Heart right ventricle (tissue), 16 donors: ENCODE measurements at regions not wholly inside any gene's neighbourhood (a gene's known extent, or its start where the extent isn't known, plus 50 kb on each side); places are given as distances from the start of the nearest gene placed in this dataset.
A peak's percentile ranks its signal among the peaks of the same experiment; 100 is the strongest.

Source experiments
- ATAC-seq, 8 donors: fragments of 200-7000 bp; cut with Tn5 transposase; one replicate each; pipeline ENCODE4 v1.9.1; 2020; ENCODE audit warnings: mild to moderate bottlenecking in 8 of 8, moderate library complexity in 8 of 8, moderate number of reproducible peaks in 1 of 8
- DNase-seq, 2 donors: peaks; one replicate each; pipeline ENCODE4 v3.0.0-alpha.2; 2020
- H3K27ac ChIP-seq, 10 donors: fragments of 200-600 bp; sonication (generic) in 2 of 10; one replicate each; pipeline versions ENCODE4 v1.5.0 to v1.8.0; 2020 to 2022; ENCODE audit warnings: mild to moderate bottlenecking in 3 of 10
- H3K27me3 ChIP-seq, 7 donors: fragments of 200-600 bp; one replicate each; pipeline ENCODE4 v1.8.0; 2021 to 2022; ENCODE audit warnings: mild to moderate bottlenecking in 2 of 7
- H3K36me3 ChIP-seq, 9 donors: fragments of 200-600 bp; sonication (generic) in 1 of 9; one replicate each; pipeline versions ENCODE4 v1.5.0 to v1.8.0; 2020 to 2022; ENCODE audit warnings: mild to moderate bottlenecking in 2 of 9
- H3K4me1 ChIP-seq, 9 donors: fragments of 200-600 bp; sonication (generic) in 1 of 9; one replicate each; pipeline versions ENCODE4 v1.5.0 to v1.8.0; 2020 to 2022; ENCODE audit warnings: mild to moderate bottlenecking in 4 of 9
- H3K4me3 ChIP-seq, 10 donors: fragments of 200-600 bp; sonication (generic) in 2 of 10; one replicate each; pipeline versions ENCODE4 v1.5.0 to v1.8.0; 2020 to 2022; ENCODE audit warnings: mild to moderate bottlenecking in 7 of 10, moderate library complexity in 2 of 10
- H3K9me3 ChIP-seq, 11 donors: fragments of 200-600 bp in 10 of 11; sonication (generic) in 2 of 11; one replicate each; pipeline versions ENCODE4 v1.5.0 to v1.8.0; 2013 to 2022; ENCODE audit warnings: mild to moderate bottlenecking in 2 of 11, control low read depth in 1 of 11, moderate library complexity in 1 of 11
- CTCF ChIP-seq, 9 donors: fragments of 200-600 bp; sonication (generic) in 2 of 9; IDR thresholded peaks; one replicate each; pipeline versions ENCODE4 v1.5.0 to v1.8.0; 2021 to 2022; ENCODE audit warnings: antibody characterized with exemption in 9 of 9, mild to moderate bottlenecking in 5 of 9, moderate library complexity in 1 of 9
- WGBS, 2 donors: extraction: QIAGEN DNeasy Blood & Tissue Kit; methylation state at CpG; one replicate each; pipeline ENCODE4 v1.1.7; 2013; ENCODE audit warnings: inconsistent platforms in 1 of 2; 5-methylcytosine and 5-hydroxymethylcytosine counted together
- intact Hi-C, 10 donors: fragments of 100-400 bp; cut with DNase I; formaldehyde crosslinking; loops; one replicate each; pipeline versions ENCODE4 v1.11.1 to v1.14.2; 2022
- donor health status: Arrhythmogenic right ventricular cardiomyopathy.
- donor health status: ischemic (EF 13 %, LVEDD 7.1; RV severe dilation, severe dysfunction).
- donor health status: healthy with polysubstance abuse.
- donor health status: DM: no; HTN: yes; CAD: no.
- donor health status: DM: no; HTN: no; CAD: no.
- donor health status: ischemic (EF 25% LVEDD 6.9; RV normal size, moderate dysfunction).
- donor health status: ischemic (EF 25% LVEDD 5.7; RV mildly dilated, moderate dysfunction).
- donor health status: healthy.
- donor health status: DM: yes; HTN: yes; CAD: no.
- donor health status: Ischemic cardiomyopathy.
- donor health status: ischemic (EF 35%, LVEDD 5.7; RV mildly dilated, moderate dysfunction).
- donor health status: nonischemic (EF 11% LVEDD 7.7; RV severe dilation, severe dysfunction).
- donor health status: DM: yes; HTN: yes; CAD: no.
- donor health status: PGD.
- donor health status: ischemic (EF 29% LVEDD 5.4; RV normal size, mild dysfunction).
- donor health status: nonischemic (EF 23%, LVEDD 6.1; RV moderate dilation, normal function).

GRCh38 chr3:87508921-87509320, 232.5 kb upstream of the POU1F1 start:
- ATAC-seq (no peak), DNase-seq (no peak)
- Histone ChIP-seq H3K9me3 (no peaks in the 10 kb centered on the region), H3K27ac (no peak overlapping the region), H3K4me3 (no peak overlapping the region), H3K4me1 (no peaks in the 10 kb centered on the region), H3K27me3 (no peaks in the 10 kb centered on the region), H3K36me3 (no peaks in the 10 kb centered on the region)
- intact Hi-C loops: no loop called here
- no peak for TF ChIP-seq CTCF (IDR thresholded peaks at IDR 0.05)
- 52 to 54% methylated on average over 3 of the region's 3 CpGs for WGBS, 2 donors

- H3K27me3 ChIP-seq: no peaks in the 10 kb centered on the region
- H3K36me3 ChIP-seq: no peaks in the 10 kb centered on the region
- H3K27ac ChIP-seq: no peak overlapping the region
- DNase-seq (no peak), ATAC-seq (no peak)
- no peak overlapping the region for H3K4me3 ChIP-seq
- intact Hi-C loops: no loop called here
- 38 to 50% methylated on average over 1 of the region's 1 CpG for WGBS, 2 donors
- TF ChIP-seq CTCF (IDR thresholded peaks at IDR 0.05): no peak
- no peaks in the 10 kb centered on the region for H3K9me3 ChIP-seq
- no peaks in the 10 kb centered on the region for H3K4me1 ChIP-seq
Measured at GRCh38 chr3:87507753-87508152, 231.4 kb upstream of the POU1F1 start.

- intact Hi-C loops: no loop called here
- no peak for ATAC-seq
- H3K27me3 ChIP-seq: no peaks in the 10 kb centered on the region
- no peak for DNase-seq
- H3K36me3 ChIP-seq: no peaks in the 10 kb centered on the region
- H3K27ac ChIP-seq: no peak overlapping the region
- peak in 5 of 9 donors; percentile 9 to 45 (median 26) for TF ChIP-seq CTCF (IDR thresholded peaks at IDR 0.05)
- no peaks in the 10 kb centered on the region for H3K4me1 ChIP-seq
- WGBS, 2 donors: 38 to 39% methylated on average over 8 of the region's 8 CpGs
- H3K4me3 ChIP-seq: no peak overlapping the region
- no peaks in the 10 kb centered on the region for H3K9me3 ChIP-seq
Measured at GRCh38 chr3:87503900-87504498, 227.6 kb upstream of the POU1F1 start.

- ATAC-seq (no peak), DNase-seq (no peak)
- Histone ChIP-seq H3K27me3 (no peaks in the 10 kb centered on the region), H3K27ac (no peak overlapping the region), H3K4me1 (no peaks in the 10 kb centered on the region), H3K36me3 (no peaks in the 10 kb centered on the region), H3K9me3 (no peaks in the 10 kb centered on the region), H3K4me3 (no peak overlapping the region)
- intact Hi-C loops: no loop called here
- TF ChIP-seq CTCF (IDR thresholded peaks at IDR 0.05): no peak
- WGBS, 2 donors: 49 to 56% methylated on average over 3 of the region's 3 CpGs
Measured at GRCh38 chr3:87501076-87501475, 224.7 kb upstream of the POU1F1 start.
